Activated T-helper 1 cell treated with anti-CD3 and anti-CD28 coated beads, Interleukin-2, amount 50 U/mL, for 16 hours (primary cell): ENCODE measurements at regions not wholly inside any gene's neighbourhood (a gene's known extent, or its start where the extent isn't known, plus 50 kb on each side); places are given as distances from the start of the nearest gene placed in this dataset.
"Not testable (repeated sequence)": the region's sequence is repeated elsewhere in the genome, so short reads cannot be mapped to it uniquely, and the experiment has no call there.

Experiments used
- DNase-seq, 2 donors: peaks; one replicate each; pipeline ENCODE4 v3.0.0-alpha.2; 2020; ENCODE audit warnings: low read depth in 1 of 2, low spot score in 1 of 2

DNA sequence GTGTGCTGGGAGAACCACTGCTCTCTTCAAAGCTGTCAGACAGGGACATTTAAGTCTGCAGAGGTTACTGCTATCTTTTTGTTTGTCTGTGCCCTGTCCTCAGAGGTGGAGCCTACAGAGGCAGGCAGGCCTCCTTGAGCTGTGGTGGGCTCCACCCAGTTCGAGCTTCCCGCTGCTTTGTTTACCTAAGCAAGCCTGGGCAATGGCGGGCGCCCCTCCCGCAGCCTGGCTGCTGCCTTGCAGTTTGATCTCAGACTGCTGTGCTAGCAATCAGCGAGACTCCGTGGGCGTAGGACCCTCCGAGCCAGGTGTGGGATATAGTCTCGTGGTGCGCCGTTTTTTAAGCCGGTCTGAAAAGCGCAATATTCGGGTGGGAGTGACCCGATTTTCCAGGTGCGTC, 164.0 kb downstream of the HRH4 start:
- DNase-seq, result not testable (repeated sequence)

DNA sequence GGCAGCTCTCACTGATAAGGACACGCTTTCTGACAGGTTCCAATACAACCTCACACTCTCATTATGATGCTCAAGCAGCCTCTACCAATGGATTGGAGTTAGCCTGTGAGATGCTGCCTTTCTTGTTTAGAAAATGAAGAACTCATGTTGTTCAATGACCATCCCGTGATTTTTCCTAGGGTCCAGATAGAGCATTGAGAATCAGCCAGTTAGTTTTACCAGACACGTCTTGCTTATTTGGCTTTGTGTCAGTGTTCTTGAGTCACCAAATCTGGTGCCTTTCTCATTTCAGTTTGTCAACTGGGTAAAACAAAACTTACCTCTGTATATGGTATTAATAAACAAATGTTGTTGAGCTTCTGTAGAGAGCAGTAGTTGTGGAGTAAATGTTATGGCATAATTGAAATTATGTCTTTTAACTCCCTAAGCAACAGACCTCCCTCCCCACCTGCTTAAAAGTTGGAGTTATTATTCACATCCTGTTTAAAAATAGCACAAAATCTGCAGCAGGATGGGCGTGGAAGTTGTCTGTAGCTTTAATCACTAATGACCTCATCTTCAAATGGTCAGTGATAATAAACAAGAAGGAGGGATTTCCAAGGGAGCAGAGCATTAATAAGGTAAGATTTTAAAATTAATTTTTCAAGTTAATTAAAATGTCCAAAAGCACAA, 167.3 kb downstream of the HRH4 start:
- DNase-seq, result no peak

- DNase-seq, result no peak
Measured at GRCh38 chr18:24628326-24628725, 167.9 kb downstream of the HRH4 start.

- no peak for DNase-seq
Measured at GRCh38 chr18:24629921-24630320, 169.5 kb downstream of the HRH4 start.

- no peak for DNase-seq
Measured at GRCh38 chr18:24630346-24630880, 170.0 kb downstream of the HRH4 start.

DNA sequence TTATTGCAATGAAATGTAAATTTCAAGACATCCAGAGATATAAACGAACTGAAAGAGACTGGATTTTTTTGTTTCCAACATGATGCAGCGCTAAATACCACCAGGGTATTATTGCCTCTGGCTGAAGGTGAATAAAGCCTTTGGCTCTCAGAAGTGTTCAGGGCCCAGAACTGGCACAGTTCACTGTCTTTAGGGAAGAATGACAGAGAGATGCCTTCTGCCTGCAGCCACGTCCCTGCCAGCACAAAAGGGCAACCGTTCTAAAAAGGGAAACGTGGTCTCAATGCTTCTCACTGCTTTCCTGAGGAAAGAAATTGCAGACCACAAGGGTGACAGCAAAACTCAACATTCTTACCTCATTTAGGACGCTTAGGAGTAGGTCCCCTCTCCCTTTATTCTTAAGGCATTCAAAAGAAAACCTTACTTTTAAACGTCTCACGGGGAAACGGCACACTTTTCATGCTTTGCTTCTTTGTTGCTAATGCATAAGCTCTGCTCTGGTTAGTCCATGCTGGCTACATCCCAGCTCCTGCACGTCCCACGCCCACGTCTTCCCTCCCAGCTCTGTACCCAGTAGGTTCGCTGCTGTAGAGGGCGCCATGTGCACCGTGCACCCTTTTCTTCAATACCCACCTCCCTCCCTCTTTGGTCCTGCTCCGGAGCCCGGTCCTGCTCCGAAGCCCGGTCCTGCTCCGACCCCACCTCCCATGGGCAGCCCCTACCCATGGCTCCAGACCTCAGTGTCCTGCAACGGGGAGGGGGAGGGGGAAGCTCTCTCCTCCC, 171.0 kb downstream of the HRH4 start:
- no peak for DNase-seq

DNA sequence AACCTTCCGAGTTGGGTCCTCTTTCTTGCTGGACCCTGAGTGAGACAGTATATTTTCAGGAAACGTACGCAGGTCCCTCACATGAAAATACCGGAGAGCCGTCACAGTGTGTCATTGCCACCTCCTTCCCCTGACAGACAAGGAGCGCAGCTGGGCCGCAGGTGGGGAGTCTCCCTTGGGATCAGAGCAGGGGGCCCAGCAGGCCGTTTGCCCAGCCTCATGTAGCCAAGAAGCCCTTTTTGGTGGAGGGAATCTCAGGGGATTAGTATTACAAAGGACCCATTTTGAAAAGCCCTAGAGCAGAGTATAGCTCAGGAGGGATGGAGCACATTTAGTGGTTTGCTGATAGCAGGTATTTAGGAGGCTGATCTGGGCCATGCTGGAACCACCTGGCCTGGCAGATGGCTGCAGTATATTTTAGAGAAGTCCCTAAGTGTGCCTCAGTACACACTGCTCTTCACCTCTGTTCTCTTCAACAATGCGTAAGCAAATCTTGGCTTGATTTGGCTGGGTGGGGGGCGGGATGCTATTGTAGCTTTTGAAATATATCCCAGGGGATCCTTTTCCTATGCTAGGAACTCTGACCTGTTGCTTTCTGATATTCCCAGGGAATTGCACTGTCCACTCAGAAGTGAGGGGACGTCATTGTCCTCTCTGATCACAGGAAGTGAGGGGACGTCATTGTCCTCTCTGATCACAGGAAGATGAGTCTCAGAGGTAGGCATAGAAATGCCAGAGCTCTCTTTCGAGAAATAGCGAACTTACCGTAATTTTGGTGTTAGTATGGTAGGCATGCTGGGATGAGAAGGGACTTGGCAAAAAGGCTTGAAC, 171.9 kb downstream of the HRH4 start:
- no peak for DNase-seq

- DNase-seq, result no peak
Measured at GRCh38 chr18:24633121-24633520, 172.7 kb downstream of the HRH4 start.

DNA sequence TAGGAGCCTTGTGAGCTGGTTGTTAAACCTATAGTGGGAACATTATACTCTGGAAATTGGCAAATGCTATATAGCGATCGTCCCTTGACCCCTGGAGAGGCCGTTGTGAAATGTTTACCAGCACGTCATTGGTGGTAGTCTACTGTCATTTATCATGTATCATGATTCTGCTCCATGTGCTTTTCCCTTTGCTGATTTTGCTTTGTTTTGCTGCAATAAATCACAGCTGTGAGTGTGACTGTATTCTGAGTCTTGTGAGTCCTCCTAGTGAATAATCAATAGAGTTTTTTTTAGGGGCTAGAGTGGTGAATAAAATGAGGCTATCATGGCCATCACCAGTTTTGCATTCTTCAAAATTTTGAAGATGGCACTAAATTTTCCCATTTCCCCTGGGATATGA, 189.1 kb downstream of the HRH4 start:
- no peak for DNase-seq

GRCh38 chr18:24651434-24651833, 191.0 kb downstream of the HRH4 start:
- DNase-seq, result no peak

DNA sequence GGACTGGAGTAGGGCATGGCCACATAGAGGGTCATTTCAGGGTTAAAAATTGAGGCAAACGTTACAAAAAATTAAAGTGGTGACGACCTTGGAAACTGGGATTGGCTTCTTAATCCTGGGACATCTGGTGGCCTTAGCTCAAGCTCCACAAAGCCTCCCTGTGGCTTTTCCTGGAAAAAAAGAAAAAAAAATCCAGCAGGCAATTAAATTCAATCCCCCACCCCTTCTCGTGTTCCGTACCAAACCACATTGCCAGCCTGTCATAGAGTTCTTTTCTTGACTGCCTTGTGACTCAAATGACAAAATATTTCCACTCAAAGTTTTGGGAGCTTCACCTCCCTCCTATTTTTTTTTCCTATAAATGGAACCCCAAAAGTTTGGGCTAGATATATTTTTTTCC, 195.6 kb downstream of the HRH4 start:
- no peak for DNase-seq

DNA sequence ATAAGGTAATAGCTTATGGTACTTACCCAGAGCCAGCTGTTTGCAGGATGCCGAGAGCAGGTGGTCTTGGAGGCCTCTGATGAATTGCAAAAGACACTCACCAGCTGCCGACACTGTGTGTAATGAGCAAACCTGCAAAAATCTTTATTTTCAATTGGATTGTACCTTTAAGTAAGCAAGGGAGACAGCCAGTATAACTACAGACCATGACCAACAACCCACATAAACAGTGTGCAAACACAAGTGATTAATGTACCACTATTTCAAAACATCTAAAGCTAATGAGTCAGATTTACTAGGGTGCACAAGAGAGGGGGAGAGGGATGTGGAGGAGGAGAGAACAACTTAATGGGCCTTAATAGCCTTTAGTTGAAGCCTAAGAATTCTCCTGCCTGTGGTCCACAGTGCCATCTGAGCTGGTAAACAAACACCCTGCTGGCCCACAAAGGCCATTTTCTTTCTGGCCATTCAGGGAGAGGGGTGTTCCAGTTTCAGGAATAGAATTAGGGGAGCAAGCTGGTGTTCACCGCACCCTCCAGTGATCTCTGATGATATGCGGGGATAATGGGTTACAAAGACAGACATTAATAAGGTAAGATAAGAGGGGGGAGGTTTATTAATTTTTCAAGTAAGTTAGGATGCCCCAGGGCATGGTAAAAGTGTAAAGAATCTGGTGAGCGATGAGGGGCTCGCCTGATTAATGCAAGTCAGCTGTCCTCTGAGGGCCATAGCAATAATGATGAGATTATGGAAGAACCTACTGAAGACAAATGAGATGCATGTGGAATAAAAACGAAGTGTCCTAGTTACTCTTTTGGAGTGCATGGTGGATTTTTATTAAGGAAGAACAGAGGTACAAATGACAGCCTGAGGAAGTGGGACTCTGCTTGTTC, 196.4 kb downstream of the HRH4 start:
- no peak for DNase-seq

- no peak for DNase-seq
Measured at GRCh38 chr18:24657444-24657842, 197.0 kb downstream of the HRH4 start.

DNA sequence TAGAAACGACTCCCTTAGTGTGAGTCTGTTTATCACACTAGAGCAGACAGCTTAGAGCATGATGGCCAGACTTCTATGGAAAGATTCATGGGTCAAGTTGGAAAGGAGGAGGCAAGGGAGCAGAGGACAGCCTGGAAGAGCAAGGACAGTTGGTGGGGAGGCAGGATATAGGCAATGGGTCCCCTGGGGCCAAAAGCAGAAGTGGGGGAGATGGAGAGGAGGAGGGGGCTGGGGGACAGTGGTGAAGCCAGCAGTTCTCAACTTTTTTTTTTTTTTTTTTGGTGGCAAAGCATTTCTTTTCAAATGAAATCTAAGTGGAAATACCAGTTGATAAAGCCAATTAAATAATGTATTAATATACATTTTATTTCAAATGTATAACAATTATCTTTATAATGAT, 197.9 kb downstream of the HRH4 start:
- DNase-seq, result no peak

GRCh38 chr18:24659827-24660720, 199.6 kb downstream of the HRH4 start:
- peak in 1 of 2 donors; percentile 7 for DNase-seq

GRCh38 chr18:24660956-24661355, 200.5 kb downstream of the HRH4 start:
- no peak for DNase-seq

- no peak for DNase-seq
Measured at GRCh38 chr18:24662412-24662821, 202.0 kb downstream of the HRH4 start.

- DNase-seq, result no peak
Measured at GRCh38 chr18:24663026-24663425, 202.6 kb downstream of the HRH4 start.

- DNase-seq, result no peak
Measured at GRCh38 chr18:24669015-24669414, 208.6 kb downstream of the HRH4 start.

GRCh38 chr18:24669502-24669901, 209.1 kb downstream of the HRH4 start:
- no peak for DNase-seq
